SK-N-SH (cell line): ENCODE measurements at regions not wholly inside any gene's neighbourhood (a gene's known extent, or its start where the extent isn't known, plus 50 kb on each side); places are given as distances from the start of the nearest gene placed in this dataset.

Experiments used
- CTCF ChIA-PET: fragments of 300-600, 350-600 bp; formaldehyde crosslinking; extraction: SDS; loops from one replicate; lab custom pipeline; 2021; lab: Yijun Ruan, JAX
- POLR2A ChIA-PET: fragments of 350-600 bp; sonication (Branson Sonifier 250); formaldehyde crosslinking; extraction: SDS; loops from one replicate; lab custom pipeline; 2020; ENCODE audit warnings: antibody characterized with exemption, inconsistent platforms; lab: Yijun Ruan, JAX
- DNase-seq: peaks from one replicate; pipeline ENCODE4 v3.0.0; 2012
- H2AFZ ChIP-seq: fragments of 200-600 bp; sonication (generic); 2 replicates; pipeline ENCODE4 v1.8.1; 2016; ENCODE audit warnings: antibody characterized with exemption, mild to moderate bottlenecking, low read depth
- H3F3A ChIP-seq: fragments of 200-600 bp; sonication (generic); replicated peaks from 2 replicates; pipeline ENCODE3; 2016; ENCODE audit warnings: antibody characterized with exemption, mild to moderate bottlenecking; ENCODE audit not compliant: insufficient read depth
- H3K27ac ChIP-seq, 2 experiments: fragments of 200-500 bp in 1 of 2; fragments of 200-600 bp in 1 of 2; sonication (Bioruptor generic) in 1 of 2; sonication (generic), shearing (Covaris generic) in 1 of 2; 2 replicates each; pipeline versions ENCODE4 v1.5.1 to v1.6.1; 2014 to 2016; ENCODE audit warnings: low read depth in 2 of 2, inconsistent platforms in 1 of 2, low read length in 1 of 2, mild to moderate bottlenecking in 1 of 2, mixed read lengths in 1 of 2
- H3K27me3 ChIP-seq: fragments of 200-600 bp; sonication (generic), shearing (Covaris generic); 2 replicates; pipeline ENCODE4 v1.6.1; 2016; ENCODE audit warnings: mixed run types; ENCODE audit not compliant: insufficient read depth
- H3K36me3 ChIP-seq, 2 experiments: fragments of 200-500 bp in 1 of 2; fragments of 200-600 bp in 1 of 2; sonication (Bioruptor generic) in 1 of 2; sonication (generic) in 1 of 2; replicated peaks in 1 of 2; 2 replicates each; pipeline versions ENCODE3 to v1.5.1; 2014 to 2016; ENCODE audit warnings: low read length in 1 of 2, mild to moderate bottlenecking in 1 of 2; ENCODE audit not compliant: insufficient read depth in 2 of 2, control insufficient read depth in 1 of 2
- H3K4me1 ChIP-seq, 2 experiments: fragments of 200-500 bp in 1 of 2; fragments of 200-600 bp in 1 of 2; sonication (Bioruptor generic) in 1 of 2; sonication (generic), shearing (Covaris generic) in 1 of 2; 2 replicates each; pipeline versions ENCODE4 v1.5.1 to v1.6.1; 2014 to 2016; ENCODE audit warnings: low read depth in 1 of 2, low read length in 1 of 2, mixed run types in 1 of 2; ENCODE audit not compliant: insufficient read depth in 2 of 2, control insufficient read depth in 1 of 2
- H3K4me2 ChIP-seq: fragments of 200-600 bp; sonication (generic), shearing (Covaris generic); 2 replicates; pipeline ENCODE4 v1.6.1; 2017; ENCODE audit warnings: mixed run types
- H3K4me3 ChIP-seq, 2 experiments: fragments of 200-500 bp in 1 of 2; fragments of 200-600 bp in 1 of 2; sonication (Bioruptor generic) in 1 of 2; sonication (generic), shearing (Covaris generic) in 1 of 2; 2 replicates each; pipeline versions ENCODE4 v1.5.1 to v1.8.1; 2014 to 2016; ENCODE audit warnings: low read depth in 2 of 2, inconsistent platforms in 1 of 2, low read length in 1 of 2, mild to moderate bottlenecking in 1 of 2, mixed read lengths in 1 of 2, moderate library complexity in 1 of 2
- H3K79me2 ChIP-seq: fragments of 200-600 bp; sonication (generic); 2 replicates; pipeline ENCODE4 v1.8.1; 2017; ENCODE audit warnings: mild to moderate bottlenecking; ENCODE audit not compliant: insufficient read depth
- H3K9ac ChIP-seq: fragments of 200-600 bp; sonication (generic); 2 replicates; pipeline ENCODE4 v1.6.1; 2017; ENCODE audit warnings: mixed run types
- H3K9me2 ChIP-seq: fragments of 200-600 bp; sonication (generic); 2 replicates; pipeline ENCODE4 v1.6.1; 2017; ENCODE audit warnings: mixed run types
- H3K9me3 ChIP-seq: fragments of 200-600 bp; sonication (generic); 2 replicates; pipeline ENCODE4 v1.6.1; 2017; ENCODE audit warnings: mixed run types, mild to moderate bottlenecking, moderate library complexity
- H4K20me1 ChIP-seq: fragments of 200-600 bp; sonication (generic); 2 replicates; pipeline ENCODE4 v1.6.1; 2017; ENCODE audit warnings: mild to moderate bottlenecking, mixed run types; ENCODE audit not compliant: insufficient read depth
- CTCF ChIP-seq: fragments of 200-600 bp; sonication (generic); IDR thresholded peaks from 2 replicates; pipeline ENCODE4 v1.6.1; 2017; ENCODE audit warnings: antibody characterized with exemption, mild to moderate bottlenecking, moderate library complexity
- ELF1 ChIP-seq: IDR thresholded peaks from 2 replicates; pipeline ENCODE4 v1.4.0; 2012
- FOXM1 ChIP-seq: IDR thresholded peaks from 2 replicates; pipeline ENCODE4 v1.4.0; 2012; ENCODE audit warnings: low read depth, mild to moderate bottlenecking
- JUND ChIP-seq: IDR thresholded peaks from 2 replicates; pipeline ENCODE4 v1.4.0; 2012
- MAX ChIP-seq: IDR thresholded peaks from 2 replicates; pipeline ENCODE4 v1.4.0; 2012; ENCODE audit warnings: low read depth
- MXI1 ChIP-seq: IDR thresholded peaks from 2 replicates; pipeline ENCODE4 v1.6.1; 2012; ENCODE audit warnings: mild to moderate bottlenecking, low read depth, low read length, improper control_type of control experiment
- PBX3 ChIP-seq: IDR thresholded peaks from 2 replicates; pipeline ENCODE4; 2012
- RAD21 ChIP-seq: IDR thresholded peaks from 2 replicates; pipeline ENCODE4 v1.6.1; 2012; ENCODE audit warnings: mild to moderate bottlenecking, low read length
- RCOR1 ChIP-seq: fragments of 150-350 bp; IDR thresholded peaks from 2 replicates; pipeline ENCODE4 v1.6.1; 2017; ENCODE audit warnings: antibody characterized with exemption, low read length
- REST ChIP-seq: IDR thresholded peaks from 2 replicates; pipeline ENCODE4 v1.6.1; 2012; ENCODE audit warnings: mild to moderate bottlenecking, low read depth, low read length, moderate library complexity
- RFX5 ChIP-seq: IDR thresholded peaks from 2 replicates; pipeline ENCODE4 v1.6.1; 2012; ENCODE audit warnings: mild to moderate bottlenecking, improper control_type of control experiment, low read length
- TEAD4 ChIP-seq: IDR thresholded peaks from 2 replicates; pipeline ENCODE4 v1.4.0; 2012; ENCODE audit warnings: mild to moderate bottlenecking, borderline replicate concordance; ENCODE audit not compliant: insufficient read depth
- ZBTB33 ChIP-seq: IDR thresholded peaks from 2 replicates; pipeline ENCODE4 v1.4.0; 2012; ENCODE audit warnings: low read depth, borderline replicate concordance
- WGBS: methylation state at CpG from one replicate; pipeline ENCODE4 v1.1.6; 2017; ENCODE audit warnings: low lambda C conversion rate; 5-methylcytosine and 5-hydroxymethylcytosine counted together

DNA sequence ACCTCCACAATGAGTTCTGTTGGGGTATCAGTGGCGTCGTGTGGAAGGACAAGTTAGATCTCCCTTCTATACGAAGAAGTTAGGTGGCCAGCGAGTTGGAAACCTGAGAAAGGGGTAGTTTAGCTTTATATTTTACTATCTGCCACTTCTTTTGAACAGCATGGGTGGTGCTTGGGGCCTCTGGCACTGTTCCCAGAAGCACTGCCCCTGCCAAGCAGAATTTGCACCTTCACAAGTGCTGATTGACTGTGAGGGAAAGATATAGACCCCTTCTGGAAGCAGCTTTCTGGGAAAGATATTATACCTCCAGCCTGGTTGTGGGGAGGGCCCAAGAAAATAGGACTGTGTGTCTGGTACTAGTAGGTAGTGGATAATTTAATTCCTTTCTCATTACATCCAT lies 246.9 kb downstream of the FBXO8 start:
- Histone ChIP-seq H3K4me2 (no peak overlapping the region), H3K79me2 (no peaks in the 10 kb centered on the region), H3K4me3 (no peak overlapping the region), H3F3A (no peaks in the 10 kb centered on the region), H2AFZ (no peak overlapping the region), H3K9me2 (no peaks in the 10 kb centered on the region), H3K36me3 (no peaks in the 10 kb centered on the region), H3K27me3 (no peaks in the 10 kb centered on the region), H3K4me1 (peaks cover 3 to 4% of the 10 kb centered on the region in 2 experiments; a peak in 3 of 4 replicates), H3K27ac (peak overlapping the region in 1 of 2 experiments; percentile 71; a peak in 2 of 4 replicates), H4K20me1 (no peaks in the 10 kb centered on the region), H3K9me3 (no peaks in the 10 kb centered on the region), H3K9ac (no peak overlapping the region)
- no peak for DNase-seq
- ChIA-PET POLR2A (interaction anchor here (0.6 to 1.2 kb wide), 2 partner anchors 25 to 159 kb away, joined by 3 to 6 read pairs; no protein-coding TSS in a partner anchor), CTCF (interaction anchor here (0.7 to 1.1 kb wide), 2 partner anchors 11 to 84 kb away, joined by 3 to 4 read pairs; no protein-coding TSS in a partner anchor)
- no peak for TF ChIP-seq ZBTB33
- no peak for TF ChIP-seq MXI1
- TF ChIP-seq REST = no peak
- no peak for TF ChIP-seq CTCF
- no peak for TF ChIP-seq RCOR1
- TF ChIP-seq MAX = no peak
- TF ChIP-seq ELF1 = no peak
- no peak for TF ChIP-seq TEAD4
- no peak for TF ChIP-seq RAD21
- TF ChIP-seq FOXM1 = no peak
- TF ChIP-seq PBX3 = no peak
- TF ChIP-seq JUND = no peak
- no peak for TF ChIP-seq RFX5
- WGBS = 91% methylated on average over 4 of the region's 4 CpGs
